HFFc6 (cell line): ENCODE measurements at regions not wholly inside any gene's neighbourhood (a gene's known extent, or its start where the extent isn't known, plus 50 kb on each side); places are given as distances from the start of the nearest gene placed in this dataset.

Experiments
- DNase-seq: peaks from one replicate; pipeline ENCODE4 v3.0.0-alpha.2; 2018
- H3K27ac Mint-ChIP-seq: 2 replicates; pipeline ENCODE4 v1.8.0; 2020; ENCODE audit warnings: mild to moderate bottlenecking, mixed read lengths
- H3K27me3 Mint-ChIP-seq: 2 replicates; pipeline ENCODE4 v1.8.0; 2021; ENCODE audit warnings: mild to moderate bottlenecking, moderate library complexity, mixed read lengths; ENCODE audit not compliant: insufficient read depth
- H3K36me3 Mint-ChIP-seq: 2 replicates; pipeline ENCODE4 v1.8.0; 2021; ENCODE audit warnings: low read depth, mixed read lengths
- H3K4me1 Mint-ChIP-seq: 2 replicates; pipeline ENCODE4 v1.8.0; 2020; ENCODE audit warnings: low read depth, mixed read lengths
- H3K4me3 Mint-ChIP-seq: 2 replicates; pipeline ENCODE4 v1.8.0; 2020; ENCODE audit warnings: mild to moderate bottlenecking, moderate library complexity, mixed read lengths
- H3K9me3 Mint-ChIP-seq: 2 replicates; pipeline ENCODE4 v1.8.0; 2020; ENCODE audit warnings: mild to moderate bottlenecking, mixed read lengths
- TF ChIP-seq, protein P1 (sequence below): fragments of 200-600 bp; sonication (generic); IDR thresholded peaks from 2 replicates; pipeline ENCODE4 v1.5.0; 2021; ENCODE audit warnings: antibody characterized with exemption, mild to moderate bottlenecking

GRCh38 chr6:21668795-21669194, 75.2 kb downstream of the SOX4 start:
- no peak for DNase-seq
- Mint-ChIP-seq H3K36me3 (peaks cover 4% of the 10 kb centered on the region; the same call in 1 of the 2 replicates), H3K27me3 (peaks cover 35% of the 10 kb centered on the region), H3K9me3 (no peaks in the 10 kb centered on the region), H3K4me1 (peaks cover 28% of the 10 kb centered on the region), H3K27ac (no peak overlapping the region), H3K4me3 (no peak overlapping the region)
- TF ChIP-seq, protein P1, sequence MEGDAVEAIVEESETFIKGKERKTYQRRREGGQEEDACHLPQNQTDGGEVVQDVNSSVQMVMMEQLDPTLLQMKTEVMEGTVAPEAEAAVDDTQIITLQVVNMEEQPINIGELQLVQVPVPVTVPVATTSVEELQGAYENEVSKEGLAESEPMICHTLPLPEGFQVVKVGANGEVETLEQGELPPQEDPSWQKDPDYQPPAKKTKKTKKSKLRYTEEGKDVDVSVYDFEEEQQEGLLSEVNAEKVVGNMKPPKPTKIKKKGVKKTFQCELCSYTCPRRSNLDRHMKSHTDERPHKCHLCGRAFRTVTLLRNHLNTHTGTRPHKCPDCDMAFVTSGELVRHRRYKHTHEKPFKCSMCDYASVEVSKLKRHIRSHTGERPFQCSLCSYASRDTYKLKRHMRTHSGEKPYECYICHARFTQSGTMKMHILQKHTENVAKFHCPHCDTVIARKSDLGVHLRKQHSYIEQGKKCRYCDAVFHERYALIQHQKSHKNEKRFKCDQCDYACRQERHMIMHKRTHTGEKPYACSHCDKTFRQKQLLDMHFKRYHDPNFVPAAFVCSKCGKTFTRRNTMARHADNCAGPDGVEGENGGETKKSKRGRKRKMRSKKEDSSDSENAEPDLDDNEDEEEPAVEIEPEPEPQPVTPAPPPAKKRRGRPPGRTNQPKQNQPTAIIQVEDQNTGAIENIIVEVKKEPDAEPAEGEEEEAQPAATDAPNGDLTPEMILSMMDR = no peak

DNA sequence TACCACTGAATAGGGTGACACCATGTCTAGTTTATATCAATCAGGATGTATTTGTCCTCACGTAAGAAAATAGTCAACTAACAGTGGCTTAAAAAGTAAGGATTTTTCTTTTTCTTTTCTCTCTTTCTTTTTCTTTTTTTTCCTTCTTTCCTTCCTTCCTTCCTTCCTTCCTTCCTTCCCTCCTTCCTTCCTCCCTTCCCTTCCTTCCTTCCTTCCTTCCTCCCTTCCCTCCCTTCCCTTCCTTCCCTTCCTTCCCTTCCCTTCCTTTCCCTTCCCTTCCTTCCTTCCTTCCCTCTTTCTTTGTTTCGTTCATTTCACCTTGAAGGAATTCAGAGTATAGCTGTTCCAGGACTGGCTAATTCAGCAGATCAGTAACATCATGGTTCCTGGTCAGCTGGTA, 83.2 kb downstream of the SOX4 start:
- no peak for DNase-seq
- Mint-ChIP-seq H3K9me3 (no peaks in the 10 kb centered on the region), H3K4me1 (peaks cover 14% of the 10 kb centered on the region), H3K4me3 (no peak overlapping the region), H3K27ac (no peak overlapping the region), H3K36me3 (no peaks in the 10 kb centered on the region), H3K27me3 (peaks cover 2% of the 10 kb centered on the region; the same call in 1 of the 2 replicates)
- TF ChIP-seq, protein P1 = no peak

DNA sequence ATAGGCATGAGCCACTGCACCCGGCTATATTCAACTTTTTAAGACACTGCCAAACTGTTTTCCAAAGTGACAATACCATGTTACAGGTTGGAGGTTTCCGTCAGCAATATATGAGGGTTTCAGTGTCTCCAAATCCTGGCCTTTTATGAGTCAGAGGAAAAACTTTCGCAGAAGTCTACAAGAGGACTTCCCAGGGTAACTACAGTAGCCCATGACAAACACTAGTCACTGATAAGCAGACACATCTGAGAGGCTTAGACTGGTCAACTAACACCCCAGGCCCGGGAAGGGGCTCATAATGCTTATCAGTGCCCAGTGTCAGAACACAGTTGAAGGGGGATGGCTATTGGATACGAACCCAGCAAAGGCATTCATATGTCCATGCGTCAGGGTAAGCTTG, 85.4 kb downstream of the SOX4 start:
- peaks cover 2% of the 10 kb centered on the region; the same call in 1 of the 2 replicates for H3K27me3 Mint-ChIP-seq

GRCh38 chr6:21679761-21680265, 86.3 kb downstream of the SOX4 start:
- H3K27ac Mint-ChIP-seq = peak overlapping the region; percentile 59
- H3K36me3 Mint-ChIP-seq = no peaks in the 10 kb centered on the region
- TF ChIP-seq, protein P1 = no peak
- DNase-seq = peak; percentile 72
- H3K4me1 Mint-ChIP-seq = peaks cover 14% of the 10 kb centered on the region
- no peak overlapping the region for H3K4me3 Mint-ChIP-seq
- H3K27me3 Mint-ChIP-seq = peaks cover 2% of the 10 kb centered on the region; the same call in 1 of the 2 replicates
- H3K9me3 Mint-ChIP-seq = no peaks in the 10 kb centered on the region

More for the DNA sequence above, 85.4 kb downstream of the SOX4 start:
- TF ChIP-seq, protein P1 = no peak
- H3K27ac Mint-ChIP-seq = peak overlapping the region; percentile 59; the same call in 1 of the 2 replicates
- H3K36me3 Mint-ChIP-seq = no peaks in the 10 kb centered on the region
- H3K9me3 Mint-ChIP-seq = no peaks in the 10 kb centered on the region
- peak; percentile 31 for DNase-seq
- H3K4me1 Mint-ChIP-seq = peaks cover 14% of the 10 kb centered on the region
- no peak overlapping the region for H3K4me3 Mint-ChIP-seq

DNA sequence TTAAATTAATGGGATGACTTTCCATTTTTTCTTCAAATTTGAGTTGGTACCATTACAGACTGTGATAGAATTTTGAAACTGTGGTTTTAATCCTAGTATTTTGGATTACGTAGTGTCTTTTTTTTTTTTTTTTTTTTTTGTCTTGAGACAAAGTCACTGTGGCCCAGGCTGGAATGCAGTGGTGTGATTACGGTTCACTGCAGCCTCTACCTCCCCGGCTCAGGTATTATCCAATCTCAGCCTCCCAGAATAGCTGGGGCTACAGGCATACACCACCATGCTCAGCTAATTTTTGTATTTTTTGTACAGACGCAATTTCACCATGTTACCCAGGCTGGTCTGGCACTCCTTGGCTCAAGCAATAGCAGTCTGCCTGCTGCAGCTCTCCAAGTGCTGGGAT, 87.1 kb downstream of the SOX4 start:
- no peak for DNase-seq
- Mint-ChIP-seq H3K9me3 (no peaks in the 10 kb centered on the region), H3K4me3 (no peak overlapping the region)

More for the DNA sequence above, 87.1 kb downstream of the SOX4 start:
- no peaks in the 10 kb centered on the region for H3K36me3 Mint-ChIP-seq
- peaks cover 14% of the 10 kb centered on the region for H3K4me1 Mint-ChIP-seq
- H3K27me3 Mint-ChIP-seq = peaks cover 2% of the 10 kb centered on the region; the same call in 1 of the 2 replicates
- no peak overlapping the region for H3K27ac Mint-ChIP-seq
- TF ChIP-seq, protein P1 = no peak
